ENCODE measurements at regions not wholly inside any gene's neighbourhood (a gene's known extent, or its start where the extent isn't known, plus 50 kb on each side); places are given as distances from the start of the nearest gene placed in this dataset.

GRCh38 chr15:39016706-39017105, 452.1 kb upstream of the RASGRP1 start:
- Histone ChIP-seq H2AFZ (ENCODE audit: low read length) (no peak overlapping the region), H3K27ac (ENCODE audit: low read depth, low read length) (no peak overlapping the region), H3K4me2 (ENCODE audit: insufficient read depth, low read length) (peak overlapping the region; percentile 5), H4K20me1 (ENCODE audit: insufficient read depth, low read length) (no peaks in the 10 kb centered on the region), H3K27me3 (ENCODE audit: insufficient read depth, low read length) (no peaks in the 10 kb centered on the region), H3K4me3 (ENCODE audit: insufficient read depth, low read length) (no peak overlapping the region), H3K4me1 (ENCODE audit: insufficient read depth, low read length) (peaks cover 14% of the 10 kb centered on the region), H3K79me2 (ENCODE audit: insufficient read depth, low read length) (no peaks in the 10 kb centered on the region), H3K9me3 (ENCODE audit: low read depth, low read length) (no peaks in the 10 kb centered on the region), H3K36me3 (ENCODE audit: insufficient read depth, low read length) (no peaks in the 10 kb centered on the region)
- peak; percentile 13 for DNase-seq (ENCODE audit: insufficient read length, low spot score, missing footprints)
- TF ChIP-seq CTCF (IDR thresholded peaks at IDR 0.05; ENCODE audit: extremely low read depth, low read depth, low read length): no peak

- H3K27ac ChIP-seq (ENCODE audit: low read depth, low read length): no peak overlapping the region
- H3K79me2 ChIP-seq (ENCODE audit: insufficient read depth, low read length): no peaks in the 10 kb centered on the region
- no peaks in the 10 kb centered on the region for H3K9me3 ChIP-seq (ENCODE audit: low read depth, low read length)
- TF ChIP-seq CTCF (IDR thresholded peaks at IDR 0.05; ENCODE audit: extremely low read depth, low read depth, low read length): no peak
- H3K27me3 ChIP-seq (ENCODE audit: insufficient read depth, low read length): no peaks in the 10 kb centered on the region
- peak; percentile 31 for DNase-seq (ENCODE audit: insufficient read length, low spot score, missing footprints)
- no peaks in the 10 kb centered on the region for H4K20me1 ChIP-seq (ENCODE audit: insufficient read depth, low read length)
- H2AFZ ChIP-seq (ENCODE audit: low read length): peak overlapping the region; percentile 39
- H3K4me2 ChIP-seq (ENCODE audit: insufficient read depth, low read length): peak overlapping the region; percentile 8
- no peaks in the 10 kb centered on the region for H3K36me3 ChIP-seq (ENCODE audit: insufficient read depth, low read length)
- no peak overlapping the region for H3K4me3 ChIP-seq (ENCODE audit: insufficient read depth, low read length)
- H3K4me1 ChIP-seq (ENCODE audit: insufficient read depth, low read length): peaks cover 14% of the 10 kb centered on the region
Measured at GRCh38 chr15:39018966-39019365, 454.4 kb upstream of the RASGRP1 start.

- no peak for TF ChIP-seq CTCF (IDR thresholded peaks at IDR 0.05; ENCODE audit: extremely low read depth, low read depth, low read length)
- H3K4me2 ChIP-seq (ENCODE audit: insufficient read depth, low read length): no peak overlapping the region
Measured at GRCh38 chr15:39021341-39021740, 456.7 kb upstream of the RASGRP1 start.

GRCh38 chr15:39022532-39023305, 458.1 kb upstream of the RASGRP1 start:
- no peak overlapping the region for H3K4me2 ChIP-seq (ENCODE audit: insufficient read depth, low read length)
- H3K27me3 ChIP-seq (ENCODE audit: insufficient read depth, low read length): no peaks in the 10 kb centered on the region
- H3K79me2 ChIP-seq (ENCODE audit: insufficient read depth, low read length): no peaks in the 10 kb centered on the region
- H3K4me1 ChIP-seq (ENCODE audit: insufficient read depth, low read length): peaks cover 19% of the 10 kb centered on the region
- H3K9me3 ChIP-seq (ENCODE audit: low read depth, low read length): no peaks in the 10 kb centered on the region
- H3K4me3 ChIP-seq (ENCODE audit: insufficient read depth, low read length): no peak overlapping the region
- TF ChIP-seq CTCF (IDR thresholded peaks at IDR 0.05; ENCODE audit: extremely low read depth, low read depth, low read length): no peak
- no peaks in the 10 kb centered on the region for H4K20me1 ChIP-seq (ENCODE audit: insufficient read depth, low read length)
- no peak overlapping the region for H3K27ac ChIP-seq (ENCODE audit: low read depth, low read length)
- no peak for DNase-seq (ENCODE audit: insufficient read length, low spot score, missing footprints)
- H2AFZ ChIP-seq (ENCODE audit: low read length): no peak overlapping the region
- no peaks in the 10 kb centered on the region for H3K36me3 ChIP-seq (ENCODE audit: insufficient read depth, low read length)

More at GRCh38 chr15:39021341-39021740, 456.7 kb upstream of the RASGRP1 start:
- Histone ChIP-seq H4K20me1 (ENCODE audit: insufficient read depth, low read length) (no peaks in the 10 kb centered on the region), H3K4me1 (ENCODE audit: insufficient read depth, low read length) (peaks cover 24% of the 10 kb centered on the region), H3K27me3 (ENCODE audit: insufficient read depth, low read length) (no peaks in the 10 kb centered on the region), H3K79me2 (ENCODE audit: insufficient read depth, low read length) (no peaks in the 10 kb centered on the region), H2AFZ (ENCODE audit: low read length) (no peak overlapping the region), H3K4me3 (ENCODE audit: insufficient read depth, low read length) (no peak overlapping the region), H3K9me3 (ENCODE audit: low read depth, low read length) (no peaks in the 10 kb centered on the region), H3K36me3 (ENCODE audit: insufficient read depth, low read length) (no peaks in the 10 kb centered on the region), H3K27ac (ENCODE audit: low read depth, low read length) (no peak overlapping the region)
- DNase-seq (ENCODE audit: insufficient read length, low spot score, missing footprints): no peak

Data from osteoblast (primary cell).